HG03342 (cell line): ENCODE measurements at regions not wholly inside any gene's neighbourhood (a gene's known extent, or its start where the extent isn't known, plus 50 kb on each side); places are given as distances from the start of the nearest gene placed in this dataset.

Experiments
- ATAC-seq: cut with Tn5 transposase; IDR thresholded peaks from one replicate; pipeline ENCODE4 v1.9.1; 2021; ENCODE audit warnings: mild to moderate bottlenecking, moderate library complexity; ENCODE audit not compliant: unreplicated experiment

- no peak for ATAC-seq
Measured at GRCh38 chr12:28104903-28105864, 85.1 kb upstream of the CCDC91 start.

DNA sequence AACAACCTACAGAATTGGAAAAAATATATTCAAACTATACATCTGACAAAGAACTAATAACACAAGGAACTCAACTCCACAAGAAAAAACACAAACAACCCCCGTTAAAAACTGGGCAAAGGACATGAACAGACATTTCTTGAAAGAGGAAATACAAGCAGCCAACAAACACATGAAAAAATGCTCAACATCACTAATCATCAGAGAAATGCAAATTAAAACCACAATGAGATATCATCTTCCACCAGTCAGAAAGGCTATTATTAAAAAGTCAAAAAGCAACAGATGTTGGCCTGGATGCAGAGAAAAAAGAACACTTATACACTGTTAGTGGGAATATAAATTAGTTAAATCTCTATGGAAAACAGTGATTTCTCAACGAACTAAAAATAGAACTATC is 82.6 kb upstream of the CCDC91 start:
- ATAC-seq: no peak

DNA sequence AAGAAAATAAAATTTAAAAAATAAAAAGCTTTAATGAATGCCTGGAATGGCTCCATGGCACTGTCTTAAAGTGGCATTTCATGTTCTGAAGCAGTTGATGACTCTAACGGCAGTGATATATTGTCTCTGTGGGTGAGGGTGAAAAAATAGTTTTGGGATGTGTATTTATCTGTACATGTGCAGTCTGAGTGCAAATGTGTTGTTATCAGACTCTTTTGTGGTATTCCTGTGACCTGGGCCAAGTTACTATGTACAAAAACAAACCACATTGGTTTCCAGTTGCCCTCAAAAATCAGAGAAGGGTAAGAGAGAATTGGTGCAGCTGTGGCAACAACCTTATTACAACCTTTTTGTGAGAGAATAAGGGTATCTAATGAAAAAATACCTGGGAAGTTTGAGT is 81.7 kb upstream of the CCDC91 start:
- ATAC-seq: no peak

GRCh38 chr12:28110329-28110728 is 79.9 kb upstream of the CCDC91 start:
- ATAC-seq: no peak

- no peak for ATAC-seq
Measured at GRCh38 chr12:28114488-28114887, 75.8 kb upstream of the CCDC91 start.

GRCh38 chr12:28121433-28121832 is 68.8 kb upstream of the CCDC91 start:
- ATAC-seq: no peak

DNA sequence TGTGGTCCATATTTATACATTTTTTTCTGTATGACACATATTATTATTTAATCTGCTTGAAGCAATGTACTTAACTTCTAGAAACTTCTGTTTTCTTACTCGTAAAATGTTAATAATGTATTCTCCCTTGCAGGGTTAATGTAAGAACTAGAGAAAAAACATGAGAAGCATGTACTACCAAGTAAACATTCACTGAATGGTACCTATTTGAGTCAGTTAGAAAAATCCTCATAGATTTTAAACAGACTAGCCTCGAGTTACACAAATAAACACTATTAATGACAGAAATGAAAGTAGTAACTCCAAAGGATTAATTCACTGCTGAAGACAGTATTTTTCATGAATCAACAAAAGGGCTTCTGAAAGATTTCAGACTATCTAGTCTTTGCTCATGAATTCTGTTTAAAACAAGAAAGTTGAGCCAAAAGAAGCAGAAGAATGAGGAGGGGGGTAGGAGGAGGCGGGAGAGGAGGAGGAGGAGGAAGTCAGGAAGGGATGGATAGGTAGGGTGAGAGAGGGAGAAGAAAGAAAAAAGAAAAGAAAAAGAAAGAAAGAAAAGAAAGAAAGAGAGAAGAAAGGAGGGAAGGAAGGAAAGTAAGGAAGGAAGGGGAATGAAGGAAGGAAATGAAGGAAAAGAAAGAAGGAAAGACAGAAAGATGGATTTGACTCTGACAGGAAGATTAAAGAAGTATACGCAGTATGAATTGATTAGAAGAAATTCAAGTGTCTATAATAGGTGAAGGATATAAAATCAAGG is 68.2 kb upstream of the CCDC91 start:
- ATAC-seq: no peak

GRCh38 chr12:28122756-28123155 is 67.5 kb upstream of the CCDC91 start:
- ATAC-seq: no peak

- no peak for ATAC-seq
Measured at GRCh38 chr12:28127455-28127854, 62.8 kb upstream of the CCDC91 start.

GRCh38 chr12:28129031-28129430 is 61.2 kb upstream of the CCDC91 start:
- ATAC-seq: no peak

DNA sequence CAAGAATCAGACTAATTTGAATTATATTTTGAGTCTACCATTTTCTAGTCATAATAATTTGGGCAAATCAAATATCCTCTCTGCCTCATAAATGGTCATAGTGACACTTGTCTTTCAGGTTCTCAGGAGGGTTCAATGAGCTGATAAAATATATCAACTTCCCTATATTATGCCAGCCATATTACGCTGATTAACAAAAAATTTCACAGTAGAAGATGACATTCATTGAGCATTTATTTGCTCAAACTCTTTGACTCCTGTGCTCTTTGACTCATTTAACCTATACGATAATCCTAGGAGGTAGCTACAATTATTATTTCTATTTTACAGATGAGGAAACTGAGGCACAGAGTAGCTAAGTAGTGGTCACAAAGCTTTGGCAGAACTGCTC is 60.0 kb upstream of the CCDC91 start:
- no peak for ATAC-seq

GRCh38 chr12:28130625-28131598 is 59.3 kb upstream of the CCDC91 start:
- no peak for ATAC-seq

- no peak for ATAC-seq
Measured at GRCh38 chr12:28132398-28132797, 57.9 kb upstream of the CCDC91 start.

GRCh38 chr12:28135801-28136439 is 54.3 kb upstream of the CCDC91 start:
- no peak for ATAC-seq

- ATAC-seq: no peak
Measured at GRCh38 chr12:28137414-28137813, 52.8 kb upstream of the CCDC91 start.

GRCh38 chr12:28140404-28140803 is 49.9 kb upstream of the CCDC91 start:
- ATAC-seq: no peak
